MCF 10A (cell line): ENCODE measurements at regions not wholly inside any gene's neighbourhood (a gene's known extent, or its start where the extent isn't known, plus 50 kb on each side); places are given as distances from the start of the nearest gene placed in this dataset.
A peak's percentile ranks its signal among the peaks of the same experiment; 100 is the strongest.

Experiments
- BruUV-seq: library from RNA; stranded (reverse); fragments of 400-500 nt; replicated peaks from 2 replicates; lab custom pipeline; 2021; lab: Mats Ljungman, UMichigan
- CTCF ChIA-PET: fragments of 300-600 bp; sonication (Branson Sonifier 250); formaldehyde crosslinking; extraction: SDS; loops from one replicate; lab custom pipeline; 2021; ENCODE audit warnings: antibody characterized with exemption, inconsistent platforms; lab: Yijun Ruan, JAX
- POLR2A ChIA-PET: fragments of 300-600, 350-650 bp; sonication (Branson Sonifier 250); formaldehyde crosslinking; extraction: SDS; loops from one replicate; lab custom pipeline; 2020; ENCODE audit warnings: antibody characterized with exemption, inconsistent platforms; lab: Yijun Ruan, JAX
- DNase-seq: peaks from one replicate; pipeline ENCODE4 v3.0.0-alpha.2; 2018; ENCODE audit not compliant: unreplicated experiment
- H3K27ac Mint-ChIP-seq: one replicate; pipeline ENCODE4 v1.8.0; 2022; ENCODE audit warnings: mild to moderate bottlenecking, low read depth, mixed read lengths; ENCODE audit not compliant: unreplicated experiment
- H3K27me3 Mint-ChIP-seq: one replicate; pipeline ENCODE4 v1.8.0; 2022; ENCODE audit warnings: mixed read lengths; ENCODE audit not compliant: insufficient read depth, unreplicated experiment
- H3K36me3 Mint-ChIP-seq: one replicate; pipeline ENCODE4 v1.8.0; 2022; ENCODE audit warnings: mild to moderate bottlenecking, moderate library complexity, mixed read lengths; ENCODE audit not compliant: insufficient read depth, unreplicated experiment
- H3K4me1 Mint-ChIP-seq: one replicate; pipeline ENCODE4 v1.8.0; 2022; ENCODE audit warnings: mixed read lengths; ENCODE audit not compliant: insufficient read depth, unreplicated experiment
- H3K4me3 Mint-ChIP-seq: one replicate; pipeline ENCODE4 v1.8.0; 2022; ENCODE audit warnings: mild to moderate bottlenecking, moderate library complexity, mixed read lengths; ENCODE audit not compliant: unreplicated experiment
- H3K9me3 Mint-ChIP-seq: one replicate; pipeline ENCODE4 v1.8.0; 2022; ENCODE audit warnings: mixed read lengths; ENCODE audit not compliant: unreplicated experiment
- intact Hi-C: fragments of 100-400 bp; cut with micrococcal nuclease; formaldehyde crosslinking; loops from 2 replicates; pipeline ENCODE4 v1.14.1; 2022
- TF ChIP-seq, protein P1 (sequence below): fragments of 200-600 bp; IDR thresholded peaks from one replicate; pipeline ENCODE4 v1.8.0; 2022; ENCODE audit warnings: antibody characterized with exemption, mild to moderate bottlenecking; ENCODE audit not compliant: unreplicated experiment

DNA sequence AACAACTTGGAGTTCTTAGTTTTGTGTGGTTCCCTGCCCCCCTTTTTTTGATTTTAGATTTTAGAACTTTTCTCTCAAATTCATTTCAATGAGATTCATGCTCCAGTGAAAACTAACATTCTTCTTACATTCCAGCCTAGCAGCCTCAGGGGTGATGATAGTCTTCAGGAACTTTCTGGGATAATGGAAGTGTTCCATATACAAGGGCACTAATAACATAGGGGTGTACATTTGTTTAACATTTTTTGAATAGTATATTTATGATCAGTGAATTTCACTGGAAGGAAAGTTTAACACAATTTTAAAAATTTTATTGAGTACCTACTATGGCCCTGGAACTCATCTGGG, 61.4 kb upstream of the ZNF648 start:
- H3K4me1 Mint-ChIP-seq: peaks cover 13% of the 10 kb centered on the region
- ChIA-PET CTCF (interaction anchor here (1.2 to 1.8 kb wide), 2 partner anchors 39 to 42 kb away, joined by 3 to 6 read pairs; no protein-coding TSS in a partner anchor), POLR2A (no interaction called here)
- no peak overlapping the region for H3K4me3 Mint-ChIP-seq
- no peaks in the 10 kb centered on the region for H3K27me3 Mint-ChIP-seq
- BruUV-seq: no TSS peak
- no peaks in the 10 kb centered on the region for H3K36me3 Mint-ChIP-seq
- no peaks in the 10 kb centered on the region for H3K9me3 Mint-ChIP-seq
- no peak overlapping the region for H3K27ac Mint-ChIP-seq
- TF ChIP-seq, protein P1, sequence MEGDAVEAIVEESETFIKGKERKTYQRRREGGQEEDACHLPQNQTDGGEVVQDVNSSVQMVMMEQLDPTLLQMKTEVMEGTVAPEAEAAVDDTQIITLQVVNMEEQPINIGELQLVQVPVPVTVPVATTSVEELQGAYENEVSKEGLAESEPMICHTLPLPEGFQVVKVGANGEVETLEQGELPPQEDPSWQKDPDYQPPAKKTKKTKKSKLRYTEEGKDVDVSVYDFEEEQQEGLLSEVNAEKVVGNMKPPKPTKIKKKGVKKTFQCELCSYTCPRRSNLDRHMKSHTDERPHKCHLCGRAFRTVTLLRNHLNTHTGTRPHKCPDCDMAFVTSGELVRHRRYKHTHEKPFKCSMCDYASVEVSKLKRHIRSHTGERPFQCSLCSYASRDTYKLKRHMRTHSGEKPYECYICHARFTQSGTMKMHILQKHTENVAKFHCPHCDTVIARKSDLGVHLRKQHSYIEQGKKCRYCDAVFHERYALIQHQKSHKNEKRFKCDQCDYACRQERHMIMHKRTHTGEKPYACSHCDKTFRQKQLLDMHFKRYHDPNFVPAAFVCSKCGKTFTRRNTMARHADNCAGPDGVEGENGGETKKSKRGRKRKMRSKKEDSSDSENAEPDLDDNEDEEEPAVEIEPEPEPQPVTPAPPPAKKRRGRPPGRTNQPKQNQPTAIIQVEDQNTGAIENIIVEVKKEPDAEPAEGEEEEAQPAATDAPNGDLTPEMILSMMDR: no peak
- DNase-seq: no peak
- intact Hi-C loops: no loop called here

- TF ChIP-seq, protein P1: no peak
- H3K27ac Mint-ChIP-seq: no peak overlapping the region
- H3K27me3 Mint-ChIP-seq: no peaks in the 10 kb centered on the region
- no TSS peak for BruUV-seq
- no peaks in the 10 kb centered on the region for H3K36me3 Mint-ChIP-seq
- CTCF ChIA-PET: interaction anchor here (0.6 to 1.8 kb wide), 3 partner anchors 38 to 1112 kb away, joined by 3 to 6 read pairs (median 3); no protein-coding TSS in a partner anchor
- DNase-seq: no peak
- no peaks in the 10 kb centered on the region for H3K9me3 Mint-ChIP-seq
- H3K4me1 Mint-ChIP-seq: peaks cover 13% of the 10 kb centered on the region
- POLR2A ChIA-PET: interaction anchor here (2.4 kb wide), 1 partner anchor 18 kb away, joined by 8 read pairs; no protein-coding TSS in a partner anchor
- H3K4me3 Mint-ChIP-seq: no peak overlapping the region
- intact Hi-C loops: no loop called here
Observed at GRCh38 chr1:182122256-182122912, 60.9 kb upstream of the ZNF648 start.

GRCh38 chr1:182121787-182122186, 60.3 kb upstream of the ZNF648 start:
- Mint-ChIP-seq H3K9me3 (no peaks in the 10 kb centered on the region), H3K36me3 (no peaks in the 10 kb centered on the region), H3K27me3 (no peaks in the 10 kb centered on the region), H3K4me1 (peaks cover 13% of the 10 kb centered on the region), H3K27ac (no peak overlapping the region), H3K4me3 (no peak overlapping the region)
- intact Hi-C loops: no loop called here
- no TSS peak for BruUV-seq
- POLR2A ChIA-PET: interaction anchor here (0.8 to 2.4 kb wide), 3 partner anchors 19 to 213 kb away, joined by 4 to 8 read pairs (median 5); no protein-coding TSS in a partner anchor
- CTCF ChIA-PET: interaction anchor here (0.6 to 2.3 kb wide), 4 partner anchors 20 to 1111 kb away, joined by 3 to 10 read pairs (median 4); no protein-coding TSS in a partner anchor
- TF ChIP-seq, protein P1: no peak
- DNase-seq: no peak

GRCh38 chr1:182120411-182121258, 59.1 kb upstream of the ZNF648 start:
- Mint-ChIP-seq H3K27ac (no peak overlapping the region), H3K27me3 (no peaks in the 10 kb centered on the region)

More at GRCh38 chr1:182120411-182121258, 59.1 kb upstream of the ZNF648 start:
- no peaks in the 10 kb centered on the region for H3K9me3 Mint-ChIP-seq
- no peak overlapping the region for H3K4me3 Mint-ChIP-seq
- no TSS peak for BruUV-seq
- ChIA-PET CTCF (interaction anchor here (0.7 to 2.3 kb wide), 7 partner anchors 10 to 285 kb away, joined by 3 to 10 read pairs (median 3); no protein-coding TSS in a partner anchor), POLR2A (interaction anchor here (0.6 to 2.4 kb wide), 5 partner anchors 11 to 214 kb away, joined by 3 to 8 read pairs (median 4); no protein-coding TSS in a partner anchor)
- DNase-seq: peak; percentile 75
- no peaks in the 10 kb centered on the region for H3K36me3 Mint-ChIP-seq
- TF ChIP-seq, protein P1: no peak
- peaks cover 13% of the 10 kb centered on the region for H3K4me1 Mint-ChIP-seq
- intact Hi-C loops: no loop called here
